ENCODE measurements at regions not wholly inside any gene's neighbourhood (a gene's known extent, or its start where the extent isn't known, plus 50 kb on each side); places are given as distances from the start of the nearest gene placed in this dataset.

DNA sequence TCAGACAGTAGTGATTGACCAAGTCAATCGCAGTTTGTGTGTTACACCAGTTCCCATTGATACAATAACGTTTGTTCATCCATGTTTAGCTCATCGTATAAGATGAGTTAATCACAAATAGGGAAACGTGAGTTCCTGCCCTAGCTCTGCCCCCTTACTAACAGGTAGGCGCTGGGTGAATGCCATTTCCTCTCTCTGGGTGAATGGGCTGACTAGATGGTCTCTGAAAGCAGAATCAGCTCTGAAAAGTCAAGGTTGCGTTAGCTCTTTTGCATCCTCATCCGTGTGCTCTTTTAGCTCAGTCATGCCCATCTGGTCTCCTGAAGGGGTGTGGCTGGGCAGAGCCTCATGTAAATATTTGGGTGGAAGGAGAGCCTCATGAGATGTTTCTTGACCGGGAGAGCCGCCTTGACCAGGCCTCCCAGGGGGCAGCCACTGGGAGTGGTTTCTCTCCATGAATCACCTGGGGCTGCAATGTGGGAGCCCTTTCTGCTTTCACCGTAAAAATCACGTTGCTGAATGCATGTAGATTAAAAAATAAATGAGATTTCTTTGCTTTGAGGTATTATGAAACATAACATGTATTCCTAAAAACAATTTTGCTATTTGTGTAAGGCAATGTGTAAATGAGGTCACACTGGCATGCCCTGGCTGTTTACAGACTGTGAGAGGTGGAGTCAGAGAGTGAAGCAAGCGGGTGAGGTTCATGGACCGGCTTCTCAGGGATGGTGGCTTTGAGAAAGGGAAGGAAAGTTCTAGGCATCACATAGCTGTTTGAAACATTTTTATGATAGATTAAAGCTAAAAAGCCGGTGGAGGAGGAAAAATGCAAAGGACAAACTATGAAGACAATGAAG is 108.4 kb upstream of the RASGRP1 start:
- DNase-seq (ENCODE audit: low read depth in 2 of 2): no peak

DNA sequence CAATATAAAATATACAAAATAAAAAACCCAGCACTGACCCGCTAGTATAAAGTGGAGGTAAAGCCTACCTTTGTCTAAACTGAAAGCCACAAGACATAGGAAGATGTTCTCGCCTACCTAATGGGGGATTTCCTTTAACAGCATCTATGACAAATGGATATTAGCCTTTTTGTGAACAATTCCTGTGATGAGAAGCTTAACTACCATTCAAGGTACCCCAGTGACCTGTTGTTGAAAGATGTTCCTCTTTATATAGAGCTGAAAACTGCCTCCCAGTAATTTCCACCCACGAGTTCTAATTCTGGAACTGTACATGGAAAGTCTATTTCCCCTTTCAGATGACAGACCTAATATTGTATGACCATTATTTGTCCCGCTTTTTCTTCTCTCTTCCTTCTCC is 109.8 kb upstream of the RASGRP1 start:
- no peak for DNase-seq (ENCODE audit: low read depth in 2 of 2)

DNA sequence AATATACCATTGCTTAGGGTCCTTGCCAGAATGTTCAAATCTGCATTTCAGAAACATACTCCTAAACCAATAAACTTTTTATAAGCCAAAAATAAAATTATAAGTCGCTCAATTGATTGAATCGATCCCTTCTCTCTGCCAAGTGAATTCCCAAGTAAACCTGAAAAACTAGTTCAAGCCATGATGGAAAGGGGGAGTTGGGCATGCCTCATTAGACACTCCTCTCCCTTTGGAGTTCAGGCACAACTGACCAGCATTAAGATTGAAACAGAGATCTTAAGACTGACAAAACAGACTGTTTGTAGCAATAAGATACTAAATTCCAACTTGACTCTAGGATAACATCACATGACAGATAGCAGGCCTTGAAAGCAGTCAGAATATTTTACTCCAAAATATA is 113.7 kb upstream of the RASGRP1 start:
- no peak for DNase-seq (ENCODE audit: low read depth in 2 of 2)

DNA sequence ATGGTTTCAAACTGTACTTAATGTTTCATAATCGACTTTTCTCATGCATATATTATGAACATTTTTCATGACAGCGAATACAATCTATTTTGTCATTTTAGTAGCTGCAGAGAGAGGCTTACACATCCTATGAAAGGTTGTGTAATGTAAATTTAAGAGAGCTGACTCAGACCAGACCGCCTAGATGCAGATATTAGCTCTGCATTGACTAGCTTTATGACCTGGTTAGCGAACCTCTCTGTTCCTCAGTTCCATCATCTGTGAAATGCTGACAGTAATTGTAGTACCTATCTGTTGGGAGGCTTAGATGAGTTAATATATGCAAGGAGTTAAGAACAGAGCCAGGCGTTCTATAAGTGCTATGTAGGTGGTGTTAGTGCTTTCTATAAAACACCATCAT is 116.2 kb upstream of the RASGRP1 start:
- DNase-seq (ENCODE audit: low read depth in 2 of 2): no peak

DNA sequence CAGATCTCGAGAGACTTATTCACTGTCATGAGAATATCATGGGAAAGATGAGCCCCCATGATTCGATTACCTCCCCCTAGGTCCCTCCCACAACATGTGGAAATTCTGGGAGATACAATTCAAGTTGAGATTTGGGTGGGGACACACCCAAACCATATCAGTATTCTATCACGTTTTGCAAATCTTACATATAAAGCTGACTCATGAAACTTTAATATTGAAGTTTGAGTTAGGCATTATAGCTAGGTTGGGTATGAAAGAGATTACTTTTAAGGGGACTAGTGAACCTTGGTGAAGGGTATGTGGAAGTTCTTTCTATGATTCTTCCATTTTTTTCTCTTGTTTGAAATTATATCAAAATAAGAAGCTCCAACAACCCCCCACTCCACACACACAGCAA is 117.7 kb upstream of the RASGRP1 start:
- no peak for DNase-seq (ENCODE audit: low read depth in 2 of 2)

DNA sequence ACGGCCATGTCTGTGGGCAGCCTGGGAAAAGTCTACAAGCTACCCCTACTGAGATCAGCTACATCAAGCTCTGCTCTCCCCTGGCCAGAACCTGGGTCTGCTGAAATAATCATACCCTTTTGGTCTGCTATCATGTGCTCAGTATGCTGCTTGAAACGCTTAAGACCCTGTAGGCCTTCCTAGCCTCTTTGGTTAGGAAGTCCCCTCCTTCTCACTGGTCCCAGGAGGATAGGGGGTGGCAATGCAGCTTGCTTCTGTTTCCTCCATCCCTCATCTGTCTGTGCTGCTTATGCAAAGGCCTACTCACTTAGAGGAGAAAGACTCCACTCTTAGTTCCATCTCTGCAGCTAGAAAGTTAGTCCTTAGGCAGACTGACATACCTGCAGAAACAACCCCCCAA is 118.2 kb upstream of the RASGRP1 start:
- no peak for DNase-seq (ENCODE audit: low read depth in 2 of 2)

DNA sequence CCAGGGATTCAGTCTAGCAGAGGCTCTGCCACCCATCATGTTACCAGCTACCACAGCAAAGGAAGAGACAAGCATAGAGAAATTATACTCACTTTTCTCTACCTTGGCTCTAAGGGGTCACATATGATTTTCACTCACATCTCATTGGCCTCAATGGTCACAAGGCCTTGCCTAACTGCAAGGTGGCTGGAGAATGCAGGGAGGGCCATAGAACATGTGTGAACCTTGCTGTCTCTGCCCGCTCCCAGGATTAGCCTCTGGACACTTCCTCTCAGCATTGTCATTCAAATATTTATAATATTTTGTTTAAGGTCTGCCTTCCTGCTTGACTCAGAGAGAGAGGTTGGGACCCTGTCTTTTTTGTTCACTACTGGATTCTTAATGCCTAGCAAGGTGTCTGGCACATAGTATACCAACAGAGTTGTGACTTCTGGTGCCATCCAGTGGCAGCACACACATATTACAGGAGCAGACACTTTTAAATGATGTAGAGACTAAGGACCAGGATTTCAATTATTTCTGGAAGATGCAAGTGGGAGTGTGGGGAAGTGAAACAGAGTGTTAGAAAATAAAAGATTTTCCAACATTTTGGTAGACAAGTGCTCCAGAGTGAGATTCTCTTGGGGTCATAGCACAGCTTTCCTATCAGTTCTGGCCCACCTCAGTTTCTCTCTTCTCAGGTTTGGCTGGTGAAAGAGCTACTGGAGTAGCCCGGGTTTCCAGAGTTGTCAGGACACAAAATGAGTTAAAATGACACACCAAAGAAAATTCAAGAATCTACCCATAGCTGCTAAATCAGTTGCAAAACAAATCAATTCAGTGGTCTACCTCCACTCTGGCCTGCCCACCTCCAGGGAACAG is 119.0 kb upstream of the RASGRP1 start:
- no peak for DNase-seq (ENCODE audit: low read depth in 2 of 2)

DNA sequence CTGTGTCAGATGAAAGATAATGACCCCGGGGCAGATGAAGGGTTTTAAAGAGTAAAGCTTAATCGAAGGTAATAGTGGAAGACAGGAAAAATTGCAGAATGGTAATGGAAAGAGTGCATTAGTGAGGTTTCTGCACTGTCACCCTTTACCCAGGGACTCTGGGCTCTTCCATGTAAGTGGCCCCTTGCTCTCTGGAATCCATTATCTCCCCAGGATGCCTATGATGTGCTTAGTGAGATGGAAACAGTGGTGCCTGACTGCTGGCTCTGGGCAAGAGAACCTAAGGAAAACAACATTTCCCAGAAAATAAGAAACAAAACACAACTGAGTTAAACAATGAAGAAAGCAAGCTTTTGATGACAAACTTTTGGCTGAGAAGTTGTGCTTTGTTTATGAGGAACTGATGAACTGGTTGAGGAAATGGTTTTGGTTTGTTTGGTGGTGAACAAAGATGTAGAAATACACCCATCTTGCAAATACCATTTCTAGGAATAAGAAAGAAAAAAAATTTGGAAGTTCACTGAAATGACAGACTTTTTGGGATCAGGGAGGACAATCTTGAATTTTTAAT is 119.9 kb upstream of the RASGRP1 start:
- DNase-seq (ENCODE audit: low read depth in 2 of 2): no peak

DNA sequence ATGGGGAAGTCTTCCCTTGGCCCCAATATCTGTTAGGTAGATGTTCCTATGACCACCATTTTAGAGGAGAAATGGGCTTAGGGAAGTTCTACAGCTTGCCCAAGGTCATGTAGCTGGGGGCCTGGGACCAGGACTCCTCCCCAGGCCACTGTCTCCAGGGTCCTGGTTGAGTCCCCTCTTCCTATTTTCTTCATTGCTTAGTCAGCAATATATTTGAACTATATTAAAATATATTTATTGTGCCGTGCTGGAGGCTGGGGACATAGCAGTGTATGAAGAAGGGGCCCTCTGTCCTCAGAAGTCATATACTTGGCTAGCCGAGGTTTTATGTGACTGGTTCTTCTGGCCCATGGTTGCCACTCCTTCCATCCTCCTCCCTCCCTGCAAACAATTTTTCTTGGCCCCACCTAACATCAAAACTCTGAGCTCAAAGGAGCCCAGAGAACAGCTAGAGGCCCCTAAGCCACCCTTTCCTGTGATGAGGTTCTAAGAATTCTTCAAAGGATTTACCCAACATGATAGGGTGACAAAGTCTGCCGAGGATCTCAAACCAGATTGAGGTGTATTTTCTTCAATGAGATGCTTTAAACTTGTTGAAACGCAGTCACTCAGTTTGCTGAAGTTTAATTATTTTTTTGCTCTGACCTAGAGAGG is 121.2 kb upstream of the RASGRP1 start:
- no peak for DNase-seq (ENCODE audit: low read depth in 2 of 2)

DNA sequence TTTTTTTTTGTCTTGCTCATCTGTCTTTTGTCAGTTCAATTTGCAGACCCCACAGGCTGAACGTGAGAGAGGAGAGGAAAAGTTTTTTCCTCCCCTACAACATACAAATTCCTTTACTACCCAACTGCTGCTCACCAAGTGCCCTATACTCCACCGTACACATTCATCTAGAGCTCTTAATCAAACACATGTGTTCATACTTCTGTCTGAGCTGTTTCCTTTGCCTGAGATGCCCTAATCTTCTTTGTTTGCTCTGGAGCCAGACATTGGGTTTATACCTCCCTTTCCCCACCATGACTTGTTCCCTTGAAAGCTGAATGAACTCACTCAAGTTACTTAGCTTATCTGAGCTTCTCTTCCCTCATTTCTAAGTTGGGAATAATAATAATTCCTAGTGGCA is 122.7 kb upstream of the RASGRP1 start:
- DNase-seq (ENCODE audit: low read depth in 2 of 2): peak; percentile 71 to 72

DNA sequence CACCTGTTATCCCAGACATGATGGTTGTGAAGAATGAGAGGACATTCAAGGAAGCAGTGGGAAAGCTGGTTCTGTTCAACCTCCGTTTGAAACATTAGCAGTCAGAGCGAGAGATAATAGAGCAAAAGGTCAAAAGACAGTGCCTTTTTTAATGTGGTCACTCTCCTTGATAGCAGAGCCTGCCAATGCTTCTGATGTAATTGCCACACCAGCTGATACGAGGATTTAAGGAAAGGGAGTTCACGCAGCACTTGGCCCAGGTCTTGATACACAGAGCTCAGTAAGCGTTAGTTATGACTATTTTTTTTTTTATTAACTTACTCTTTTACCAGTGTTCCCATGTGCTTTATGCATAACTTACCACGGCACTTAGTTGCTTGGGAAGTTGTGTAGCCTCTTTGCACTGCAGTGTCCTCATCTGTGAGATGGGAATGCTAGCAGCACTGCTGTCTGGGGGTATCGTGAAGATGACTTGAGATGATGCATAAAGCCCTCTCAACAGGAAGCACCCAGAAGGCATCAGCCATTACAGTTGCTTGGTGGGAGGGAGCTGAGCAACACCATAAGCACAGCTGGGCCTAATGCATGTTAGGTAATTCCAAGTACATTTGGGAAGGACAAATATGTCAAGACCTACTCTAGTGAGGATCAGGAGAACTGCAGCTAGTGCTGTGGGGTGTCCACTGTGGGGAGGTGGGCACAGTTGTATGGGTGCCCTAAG is 123.3 kb upstream of the RASGRP1 start:
- DNase-seq (ENCODE audit: low read depth in 2 of 2): no peak

DNA sequence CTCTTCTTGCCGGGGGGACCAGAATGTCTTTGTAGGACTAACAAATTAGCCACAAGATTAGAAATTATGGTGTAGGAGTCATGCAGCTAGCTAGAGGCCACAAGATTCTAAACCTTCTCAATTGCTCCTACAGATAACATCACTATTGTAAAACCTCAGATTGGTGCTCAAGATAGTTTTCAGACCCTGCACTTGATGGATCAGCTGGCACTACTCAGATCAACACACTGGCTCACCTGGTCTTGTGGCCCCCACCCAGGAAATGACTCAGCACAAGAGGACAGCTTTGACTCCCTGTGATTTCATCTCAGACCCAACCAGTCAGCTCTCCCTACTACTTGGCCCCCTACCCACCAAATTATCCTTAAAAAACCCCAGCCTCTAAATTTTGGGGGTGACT is 124.1 kb upstream of the RASGRP1 start:
- no peak for DNase-seq (ENCODE audit: low read depth in 2 of 2)

DNA sequence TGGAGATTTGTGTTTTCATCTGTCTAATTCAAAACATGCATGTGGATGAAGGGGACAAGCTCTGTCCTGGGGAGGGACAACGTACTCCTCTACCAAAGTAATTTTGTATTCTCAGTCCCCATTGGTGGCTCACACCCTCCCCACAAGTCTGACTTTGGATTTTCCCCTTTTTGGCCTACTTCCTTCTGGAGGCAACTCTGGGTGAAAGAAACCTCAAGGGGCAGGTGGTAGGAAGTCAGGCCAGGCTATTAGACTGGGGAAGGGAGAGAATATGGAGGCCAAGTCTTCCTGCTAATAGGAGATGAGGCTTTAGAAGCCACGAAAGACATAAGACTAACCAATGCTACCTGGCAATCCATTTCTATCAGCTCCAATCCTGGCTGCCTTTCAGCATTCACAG is 124.9 kb upstream of the RASGRP1 start:
- no peak for DNase-seq (ENCODE audit: low read depth in 2 of 2)

DNA sequence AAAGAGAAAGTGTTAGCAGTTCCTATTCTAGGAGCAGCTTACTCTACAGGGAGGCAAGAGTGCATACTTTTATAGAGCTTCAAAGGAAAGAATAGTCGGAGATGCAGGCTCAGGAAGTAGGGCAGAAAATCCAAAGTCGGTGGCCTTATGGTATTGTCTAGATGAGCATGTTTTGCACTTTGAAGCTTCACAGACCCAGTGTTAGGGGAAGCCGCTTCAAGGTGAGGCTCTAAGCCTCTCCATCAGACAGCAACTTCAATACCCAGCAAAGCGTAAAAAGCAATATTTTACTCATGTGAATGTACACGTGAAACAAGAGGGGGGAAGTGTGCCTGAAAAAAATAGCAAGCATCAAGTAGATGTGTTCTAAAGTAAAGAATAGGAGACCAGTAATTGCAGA is 125.6 kb upstream of the RASGRP1 start:
- DNase-seq (ENCODE audit: low read depth in 2 of 2): no peak

DNA sequence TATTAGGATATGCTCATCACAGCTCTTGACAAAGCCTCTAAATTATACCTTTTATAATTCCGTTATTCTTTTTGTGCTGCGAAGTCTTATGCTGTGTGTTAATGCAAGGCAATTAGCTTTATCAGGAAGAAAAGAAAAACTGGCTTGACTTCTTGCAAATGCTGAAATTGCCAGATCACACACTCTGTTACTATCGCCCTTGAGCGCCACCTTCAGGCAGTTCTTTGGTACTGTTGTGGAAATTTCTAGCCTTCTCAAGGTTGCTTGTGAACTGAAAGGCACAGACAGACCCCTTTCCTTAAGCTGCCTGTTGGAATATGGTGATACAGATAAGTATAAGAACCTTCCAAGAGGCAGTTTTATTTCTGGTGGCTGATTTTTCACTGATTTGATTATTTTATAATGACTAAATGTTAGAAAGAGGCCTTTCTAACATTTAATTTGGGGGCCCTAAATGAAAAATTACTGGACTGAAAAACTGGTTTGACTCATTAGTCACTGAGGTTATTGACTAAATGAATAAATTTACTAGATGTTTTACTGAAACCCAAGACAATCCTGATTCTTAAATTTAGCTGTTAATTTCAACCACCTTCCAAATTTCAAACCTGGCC is 126.2 kb upstream of the RASGRP1 start:
- DNase-seq (ENCODE audit: low read depth in 2 of 2): peak in 1 of 2 experiments; percentile 53

DNA sequence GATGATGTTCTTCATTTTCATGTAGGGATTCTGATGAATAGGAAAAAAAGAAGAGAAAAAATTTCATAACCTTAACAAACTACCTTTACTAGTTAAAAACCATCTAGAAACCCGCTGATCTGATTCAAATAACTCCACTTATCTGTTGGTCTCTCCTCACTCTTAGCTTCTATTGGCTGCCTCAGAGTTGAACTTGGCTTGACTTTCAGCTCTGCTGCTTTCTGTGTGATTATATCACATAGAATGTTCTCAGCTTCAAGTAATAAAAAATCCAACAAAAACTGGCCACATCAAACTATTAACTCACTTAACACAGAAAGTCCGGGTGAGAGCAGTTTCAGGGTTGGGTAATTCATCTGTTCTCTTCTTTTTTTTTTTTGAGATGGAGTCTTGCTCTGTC is 126.8 kb upstream of the RASGRP1 start:
- DNase-seq (ENCODE audit: low read depth in 2 of 2): no peak

DNA sequence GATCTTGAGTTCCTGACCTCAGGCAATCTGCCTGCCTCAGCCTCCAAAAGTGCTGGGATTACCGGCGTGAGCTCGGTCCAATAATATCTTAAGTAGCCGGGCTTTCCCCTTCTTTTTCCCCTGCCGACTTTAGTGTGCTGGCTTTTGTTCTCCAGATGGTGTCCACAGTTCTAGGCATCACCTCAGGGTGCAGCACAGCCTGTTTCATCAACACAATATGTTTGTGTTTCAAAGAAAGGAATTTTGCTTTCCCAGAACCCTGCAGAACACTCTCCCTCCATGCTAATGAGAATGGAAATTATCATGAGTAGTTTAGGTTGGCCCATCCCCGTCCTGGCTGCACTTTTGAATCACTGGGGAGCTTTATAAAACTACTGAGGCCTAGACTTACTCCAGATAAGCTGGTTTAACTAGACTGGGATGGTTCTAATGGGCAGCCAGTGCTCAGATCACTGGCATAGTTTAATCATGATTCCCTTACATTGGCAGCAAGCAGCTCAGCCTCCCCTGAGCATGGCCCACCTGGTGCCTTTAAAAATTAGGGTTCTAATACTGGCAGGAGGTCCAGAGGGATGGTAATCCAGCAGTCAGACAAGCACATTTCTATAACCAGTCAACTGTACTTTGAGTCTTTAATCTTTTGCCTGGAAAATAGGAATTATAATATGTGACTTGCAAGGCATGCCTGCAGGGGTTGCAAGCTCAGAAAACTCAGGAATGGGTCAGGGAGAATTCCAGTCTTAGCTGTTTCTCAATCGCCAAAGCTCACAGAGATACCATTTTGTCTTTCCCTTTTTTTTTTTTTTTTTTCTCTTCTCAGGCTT is 127.6 kb upstream of the RASGRP1 start:
- DNase-seq (ENCODE audit: low read depth in 2 of 2): no peak

DNA sequence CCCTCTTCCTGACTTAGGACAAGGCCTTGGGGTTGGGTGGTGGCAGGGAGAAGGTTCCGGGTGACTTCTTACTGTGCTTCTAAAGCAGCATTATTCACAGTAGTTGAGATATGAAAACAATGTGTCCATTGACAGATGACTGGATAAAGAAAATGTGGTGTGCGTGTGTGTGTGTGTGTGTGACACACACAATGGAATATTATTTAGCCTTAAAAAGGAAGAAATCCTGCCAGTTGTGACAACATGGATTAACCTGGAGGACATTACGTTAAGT is 128.1 kb upstream of the RASGRP1 start:
- no peak for DNase-seq (ENCODE audit: low read depth in 2 of 2)

DNA sequence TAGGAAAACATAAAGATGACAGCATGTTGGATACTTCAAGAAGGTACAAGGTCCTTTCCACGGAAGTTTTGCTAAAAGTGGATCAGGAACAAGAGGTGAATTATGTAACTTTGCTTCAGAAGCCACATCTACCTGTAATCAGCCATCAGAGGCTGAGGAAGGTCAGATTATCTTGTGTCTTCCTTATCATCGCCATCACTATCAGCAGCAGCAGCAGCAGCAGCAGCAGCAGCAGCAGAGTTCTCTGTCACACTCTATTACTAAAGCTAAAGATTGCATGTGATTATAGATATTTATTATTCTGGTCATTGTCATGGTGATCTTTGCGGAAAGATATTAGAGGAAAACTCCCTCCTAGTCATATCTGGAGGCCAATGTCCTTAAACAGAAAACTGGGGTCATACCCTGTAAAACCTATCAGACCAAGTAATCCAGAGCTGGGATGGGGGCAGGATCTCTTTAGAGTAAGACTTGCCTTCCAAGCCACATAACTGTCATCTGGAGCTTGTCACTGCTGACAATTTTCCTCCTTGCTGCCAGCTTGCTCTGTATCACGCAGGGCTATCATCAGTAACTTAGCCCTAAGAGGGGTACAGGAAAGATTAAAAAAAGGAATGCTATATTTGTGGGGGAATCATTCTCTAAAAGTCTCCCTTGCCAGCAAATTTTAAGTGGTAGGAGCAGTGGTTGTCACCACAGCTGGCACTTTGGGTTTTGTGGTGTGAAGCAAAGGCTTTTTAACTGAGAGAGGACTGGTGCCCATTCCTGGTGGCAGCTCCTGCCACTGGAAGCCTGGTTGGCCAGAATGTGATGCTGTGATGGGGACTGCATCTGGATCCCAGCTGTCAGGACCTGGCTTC is 130.9 kb upstream of the RASGRP1 start:
- DNase-seq (ENCODE audit: low read depth in 2 of 2): no peak

Data from fibroblast of skin of left quadriceps (primary cell).